ENCODE measurements at regions not wholly inside any gene's neighbourhood (a gene's known extent, or its start where the extent isn't known, plus 50 kb on each side); places are given as distances from the start of the nearest gene placed in this dataset.

DNA sequence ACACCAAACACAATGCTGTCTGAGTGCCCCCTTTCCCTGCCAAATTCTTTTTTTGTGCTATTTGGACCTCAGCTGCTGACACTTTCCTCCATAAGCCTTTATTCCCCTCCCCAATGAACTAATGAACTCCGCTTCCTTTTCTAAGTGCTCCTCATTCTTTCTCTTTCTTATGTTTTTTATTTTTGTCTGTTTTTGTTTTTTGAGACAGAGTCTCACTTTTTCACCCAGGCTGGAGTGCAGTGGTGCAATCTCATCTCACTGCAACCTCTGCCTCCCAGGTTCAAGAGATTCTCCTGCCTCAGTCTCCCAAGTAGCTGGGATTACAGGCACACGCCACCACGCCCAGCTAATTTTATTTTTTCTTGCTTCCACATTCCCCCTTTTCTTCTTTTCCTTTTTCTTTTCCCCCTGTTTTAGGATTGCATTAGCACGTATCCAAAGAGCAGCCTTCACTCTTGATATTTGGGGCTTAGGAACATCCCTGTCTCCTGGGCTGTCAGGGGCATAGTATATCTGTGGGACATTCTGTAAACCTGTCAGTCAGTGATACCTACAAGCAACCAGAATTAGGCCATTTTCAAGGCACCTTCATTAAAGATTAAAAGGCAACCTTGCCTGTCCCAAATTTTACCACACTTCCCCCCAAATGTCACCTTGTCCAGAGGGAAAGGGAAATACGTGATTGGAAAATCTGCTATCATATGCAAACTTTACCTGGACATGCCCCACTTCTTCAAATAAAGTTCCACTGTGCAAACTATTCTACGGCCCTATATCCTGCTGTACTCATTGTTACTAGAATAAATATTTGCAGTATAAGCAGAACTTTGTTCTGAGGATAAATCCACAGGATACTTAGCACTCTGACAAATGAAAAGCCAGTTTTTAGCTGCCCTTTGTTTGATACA lies 65.1 kb upstream of the ACSL3 start:
- TF ChIP-seq, protein P1, sequence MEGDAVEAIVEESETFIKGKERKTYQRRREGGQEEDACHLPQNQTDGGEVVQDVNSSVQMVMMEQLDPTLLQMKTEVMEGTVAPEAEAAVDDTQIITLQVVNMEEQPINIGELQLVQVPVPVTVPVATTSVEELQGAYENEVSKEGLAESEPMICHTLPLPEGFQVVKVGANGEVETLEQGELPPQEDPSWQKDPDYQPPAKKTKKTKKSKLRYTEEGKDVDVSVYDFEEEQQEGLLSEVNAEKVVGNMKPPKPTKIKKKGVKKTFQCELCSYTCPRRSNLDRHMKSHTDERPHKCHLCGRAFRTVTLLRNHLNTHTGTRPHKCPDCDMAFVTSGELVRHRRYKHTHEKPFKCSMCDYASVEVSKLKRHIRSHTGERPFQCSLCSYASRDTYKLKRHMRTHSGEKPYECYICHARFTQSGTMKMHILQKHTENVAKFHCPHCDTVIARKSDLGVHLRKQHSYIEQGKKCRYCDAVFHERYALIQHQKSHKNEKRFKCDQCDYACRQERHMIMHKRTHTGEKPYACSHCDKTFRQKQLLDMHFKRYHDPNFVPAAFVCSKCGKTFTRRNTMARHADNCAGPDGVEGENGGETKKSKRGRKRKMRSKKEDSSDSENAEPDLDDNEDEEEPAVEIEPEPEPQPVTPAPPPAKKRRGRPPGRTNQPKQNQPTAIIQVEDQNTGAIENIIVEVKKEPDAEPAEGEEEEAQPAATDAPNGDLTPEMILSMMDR (IDR thresholded peaks at IDR 0.05) = no peak
- TF ChIP-seq POLR2A (IDR thresholded peaks at IDR 0.05) = no peak
